ENCODE measurements at regions not wholly inside any gene's neighbourhood (a gene's known extent, or its start where the extent isn't known, plus 50 kb on each side); places are given as distances from the start of the nearest gene placed in this dataset.

- Histone ChIP-seq H3K27me3 (ENCODE audit: control insufficient read depth in 4 of 4, insufficient read depth in 4 of 4, low read length in 3 of 4) (no peaks in the 10 kb centered on the region), H3K27ac (ENCODE audit: low read depth in 1 of 2, low read length in 2 of 2) (no peak overlapping the region), H3K9ac (ENCODE audit: low read depth in 1 of 2, low read length in 2 of 2) (no peak overlapping the region), H3K4me3 (ENCODE audit: low read depth in 1 of 3, low read length in 3 of 3) (no peak overlapping the region), H3K36me3 (ENCODE audit: control insufficient read depth in 4 of 4, insufficient read depth in 3 of 4, low read depth in 1 of 4, low read length in 3 of 4) (no peaks in the 10 kb centered on the region), H3K9me3 (ENCODE audit: control insufficient read depth in 4 of 4, low read length in 3 of 4) (no peaks in the 10 kb centered on the region), H3K4me1 (ENCODE audit: control insufficient read depth in 4 of 4, insufficient read depth in 4 of 4, low read length in 3 of 4) (peaks cover 0 to 6% (median 2%) of the 10 kb centered on the region in 4 donors)
- no peak for DNase-seq (ENCODE audit: low spot score)
- TF ChIP-seq ATF3 (IDR thresholded peaks at IDR 0.05) (no peak), CTCF (IDR thresholded peaks at IDR 0.05; ENCODE audit: low read depth, low read length, missing input control) (peak; percentile 83), TAF1 (conservative IDR thresholded peaks at IDR 0.05) (no peak), RAD21 (IDR thresholded peaks at IDR 0.05) (peak; percentile 99 to 100), JUND (IDR thresholded peaks at IDR 0.05) (no peak), FOXA1 (IDR thresholded peaks at IDR 0.05) (peak; percentile 96), SP1 (IDR thresholded peaks at IDR 0.05) (no peak), RXRA (IDR thresholded peaks at IDR 0.05) (peak; percentile 57 to 76), REST (IDR thresholded peaks at IDR 0.05) (peak; percentile 22), MAX (IDR thresholded peaks at IDR 0.05) (peak; percentile 48), HNF4A (conservative IDR thresholded peaks at IDR 0.05) (peak; percentile 45 to 46), NR2F2 (IDR thresholded peaks at IDR 0.05) (no peak), ZBTB33 (IDR thresholded peaks at IDR 0.05) (no peak), YY1 (IDR thresholded peaks at IDR 0.05) (peak; percentile 85), FOXA2 (IDR thresholded peaks at IDR 0.05) (peak; percentile 98)
- WGBS, result 62% methylated on average over 3 of the region's 3 CpGs
These were observed 657.2 kb downstream of the INHBA start for GRCh38 chr7:41045556-41046123.

GRCh38 chr7:41039981-41040380, 662.9 kb downstream of the INHBA start:
- Histone ChIP-seq H3K36me3 (ENCODE audit: control insufficient read depth in 4 of 4, insufficient read depth in 3 of 4, low read depth in 1 of 4, low read length in 3 of 4) (no peaks in the 10 kb centered on the region), H3K27me3 (ENCODE audit: control insufficient read depth in 4 of 4, insufficient read depth in 4 of 4, low read length in 3 of 4) (no peaks in the 10 kb centered on the region), H3K27ac (ENCODE audit: low read depth in 1 of 2, low read length in 2 of 2) (no peak overlapping the region), H3K9me3 (ENCODE audit: control insufficient read depth in 4 of 4, low read length in 3 of 4) (no peaks in the 10 kb centered on the region), H3K4me3 (ENCODE audit: low read depth in 1 of 3, low read length in 3 of 3) (no peak overlapping the region), H3K9ac (ENCODE audit: low read depth in 1 of 2, low read length in 2 of 2) (no peak overlapping the region), H3K4me1 (ENCODE audit: control insufficient read depth in 4 of 4, insufficient read depth in 4 of 4, low read length in 3 of 4) (no peaks in the 10 kb centered on the region)
- DNase-seq (ENCODE audit: low spot score), result no peak
- WGBS, result 78% methylated on average over 3 of the region's 3 CpGs
- TF ChIP-seq FOXA1 (IDR thresholded peaks at IDR 0.05) (no peak), FOXA2 (IDR thresholded peaks at IDR 0.05) (no peak), HNF4A (conservative IDR thresholded peaks at IDR 0.05) (no peak), MAX (IDR thresholded peaks at IDR 0.05) (no peak), CTCF (IDR thresholded peaks at IDR 0.05; ENCODE audit: low read depth, low read length, missing input control) (no peak), HNF4G (IDR thresholded peaks at IDR 0.05) (no peak), NR2F2 (IDR thresholded peaks at IDR 0.05) (no peak), YY1 (IDR thresholded peaks at IDR 0.05) (no peak)

Measured in liver (tissue), 8 donors.